CD4-positive, alpha-beta T cell treated with Interleukin-17A for 1 hour (primary cell): ENCODE measurements at regions not wholly inside any gene's neighbourhood (a gene's known extent, or its start where the extent isn't known, plus 50 kb on each side); places are given as distances from the start of the nearest gene placed in this dataset.
"Not testable (repeated sequence)": the region's sequence is repeated elsewhere in the genome, so short reads cannot be mapped to it uniquely, and the experiment has no call there.

Experiments used
- DNase-seq: peaks from one replicate; pipeline ENCODE4 v3.0.0-alpha.2; 2020

DNA sequence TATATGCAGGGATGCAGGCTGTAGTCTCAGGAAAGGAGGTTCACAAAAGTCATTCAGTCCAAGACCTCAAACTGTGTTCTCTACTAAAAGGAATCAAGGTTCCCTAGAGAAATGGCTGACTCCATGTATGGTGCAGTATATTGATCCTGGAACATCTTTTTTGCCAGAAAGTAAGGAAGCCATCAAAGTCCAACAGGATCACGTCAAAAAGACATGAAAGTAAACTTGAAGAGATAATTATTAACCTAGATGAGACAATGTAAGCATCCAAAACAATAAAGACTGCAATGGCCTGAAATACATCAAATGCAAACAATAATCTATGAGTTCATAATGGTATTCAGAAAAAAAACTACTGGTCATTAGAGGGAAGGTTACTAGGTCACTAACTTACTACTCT is 115.6 kb upstream of the FABP2 start:
- DNase-seq = not testable (repeated sequence)

DNA sequence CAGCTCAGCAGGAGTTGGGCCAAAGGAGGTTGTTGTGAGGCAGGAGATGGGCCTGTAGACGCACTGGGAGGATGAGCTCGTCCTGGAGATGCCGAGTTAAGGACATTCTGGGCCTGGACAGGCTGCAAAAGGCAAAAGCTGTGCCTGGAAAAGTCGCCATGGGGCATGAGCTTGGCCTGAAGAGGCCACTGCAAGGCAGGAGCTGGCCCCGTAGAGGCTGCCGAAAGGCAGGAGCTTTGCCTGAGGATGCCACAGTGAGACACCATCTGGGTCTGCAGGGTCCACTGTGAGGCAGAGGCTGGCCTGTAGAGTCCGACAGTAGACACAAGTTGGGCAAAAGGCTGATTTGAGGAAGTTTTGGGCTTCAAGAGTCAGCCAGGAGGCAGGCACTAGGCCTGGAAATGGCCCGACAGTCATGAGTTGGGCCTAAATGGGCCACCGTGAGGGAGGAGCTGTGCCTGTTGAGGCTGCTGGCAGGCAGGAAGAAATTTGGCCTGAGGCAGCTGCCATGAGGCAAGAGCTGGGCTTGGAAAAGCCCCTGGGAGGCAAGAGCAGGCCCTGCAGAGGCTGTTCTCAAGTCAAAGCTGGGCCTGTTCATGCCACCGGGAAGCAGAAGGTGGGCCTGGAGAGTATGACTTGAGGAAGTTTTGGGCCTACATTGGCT is 86.8 kb upstream of the FABP2 start:
- not testable (repeated sequence) for DNase-seq

DNA sequence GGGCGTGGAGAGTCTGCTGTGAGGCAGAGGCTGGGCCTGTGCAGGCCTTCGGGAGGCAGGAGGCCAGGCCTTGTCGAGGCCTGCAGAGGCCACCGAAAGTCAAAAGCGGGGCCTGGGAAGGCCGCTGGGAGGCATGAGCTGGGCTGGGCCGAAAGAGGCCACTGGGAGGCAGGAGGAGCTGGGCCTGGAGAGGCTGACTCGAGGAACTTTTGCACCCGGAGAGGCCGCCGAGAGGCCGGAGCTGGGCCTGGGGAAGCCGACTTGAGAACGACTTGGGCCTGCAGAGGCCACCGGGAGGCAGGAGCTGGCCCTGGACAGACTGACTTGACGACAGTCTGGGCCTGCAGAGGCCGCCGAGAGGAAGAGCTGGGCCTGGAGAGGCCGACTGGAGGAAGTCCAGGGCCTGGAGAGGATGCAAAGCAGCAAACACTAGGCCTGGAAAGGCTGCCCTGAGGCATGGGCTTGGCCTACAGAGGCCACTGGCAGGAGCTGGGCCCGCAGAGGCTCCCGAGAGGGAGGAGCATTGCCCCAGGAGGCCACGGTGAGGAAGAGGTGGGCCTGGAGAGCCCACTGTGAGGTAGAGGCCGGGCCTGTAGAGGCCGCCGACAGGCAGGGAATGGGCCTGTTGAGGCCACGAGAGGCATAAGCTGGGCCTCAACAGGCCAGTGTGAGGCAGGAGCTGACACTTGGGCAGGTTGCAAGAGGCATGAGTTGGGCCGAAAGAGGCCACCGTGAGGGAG is 85.0 kb upstream of the FABP2 start:
- not testable (repeated sequence) for DNase-seq

DNA sequence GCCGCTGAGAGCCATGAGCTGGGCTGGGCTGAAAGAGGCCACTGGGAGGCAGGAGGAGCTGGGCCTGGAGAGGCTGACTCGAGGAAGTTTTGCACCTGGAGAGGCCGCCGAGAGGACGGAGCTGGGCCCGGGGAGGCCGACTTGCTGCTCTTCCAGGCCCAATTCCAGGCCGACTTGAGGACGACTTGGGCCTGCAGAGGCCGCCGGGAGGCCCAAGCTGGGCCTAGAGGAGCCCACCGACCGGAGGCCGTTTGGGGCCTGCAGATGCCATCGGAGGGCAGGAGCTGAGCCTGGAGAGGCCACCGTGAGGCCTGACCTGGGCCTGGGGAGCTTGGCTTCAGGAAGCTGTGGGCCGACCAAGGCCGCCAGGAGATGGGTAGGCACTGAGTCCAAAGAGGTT is 84.1 kb upstream of the FABP2 start:
- DNase-seq = not testable (repeated sequence)

DNA sequence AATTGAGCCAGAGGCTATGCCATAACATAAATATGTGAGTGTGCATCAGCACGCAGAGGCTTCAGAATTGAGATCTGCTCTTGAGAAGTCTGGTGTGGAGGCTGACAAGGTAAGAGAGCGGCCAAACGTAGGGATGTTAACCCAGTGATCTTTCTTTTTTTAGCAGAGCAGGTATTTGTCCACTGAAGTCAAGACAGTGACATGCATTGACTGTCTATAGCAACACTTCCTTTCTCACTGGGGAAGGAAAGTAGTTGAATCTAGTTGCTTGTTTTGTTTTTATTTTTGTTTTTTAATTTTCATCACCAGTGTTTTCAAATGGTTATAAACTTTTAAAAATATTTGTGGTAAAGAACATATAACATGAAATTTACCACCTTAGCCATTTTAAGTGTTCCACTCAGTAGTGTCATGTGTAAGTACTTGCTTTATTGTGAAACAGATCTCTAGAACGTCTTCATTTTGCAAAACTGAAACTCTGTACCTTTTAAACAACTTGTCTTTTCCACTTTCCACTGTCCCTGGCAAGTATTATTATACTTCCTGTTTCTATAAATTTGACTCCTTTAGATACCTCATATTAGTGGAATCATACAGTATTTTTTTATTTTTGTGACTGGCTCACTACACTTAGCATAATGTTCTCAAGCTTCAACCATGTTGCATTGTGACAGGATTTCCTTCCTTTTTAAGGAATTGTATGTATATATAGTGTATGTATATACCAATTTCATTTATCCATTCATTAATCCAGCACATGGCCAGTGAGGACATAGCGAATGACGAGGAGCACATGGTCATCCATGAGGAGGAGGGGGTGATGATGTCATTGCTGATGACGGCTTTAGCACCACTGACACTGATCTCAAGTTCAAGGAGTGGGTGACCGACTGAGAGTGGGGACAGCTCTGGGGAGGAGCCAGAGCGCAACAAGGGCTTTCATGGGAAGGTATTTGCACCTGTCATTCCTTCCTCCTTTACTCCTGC is 80.7 kb upstream of the FABP2 start:
- DNase-seq = not testable (repeated sequence)

DNA sequence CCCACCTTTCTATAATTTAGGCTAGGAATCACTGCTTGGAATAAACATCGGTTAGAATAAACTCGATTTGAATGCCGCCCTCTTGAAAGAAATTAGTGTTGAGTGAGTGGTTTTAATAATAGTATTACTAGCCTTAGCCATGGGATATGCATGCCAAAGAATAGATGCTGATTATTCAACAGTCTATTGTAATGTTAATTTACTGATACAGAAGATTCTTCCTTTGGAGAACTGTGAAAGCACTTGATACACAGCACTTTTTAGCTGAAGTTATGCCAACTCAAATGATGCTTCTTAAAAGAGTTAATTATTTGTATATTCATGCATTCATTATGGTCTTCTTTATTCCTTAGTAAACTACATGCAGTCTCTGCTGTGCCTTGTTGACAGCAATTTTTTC is 73.8 kb upstream of the FABP2 start:
- not testable (repeated sequence) for DNase-seq

DNA sequence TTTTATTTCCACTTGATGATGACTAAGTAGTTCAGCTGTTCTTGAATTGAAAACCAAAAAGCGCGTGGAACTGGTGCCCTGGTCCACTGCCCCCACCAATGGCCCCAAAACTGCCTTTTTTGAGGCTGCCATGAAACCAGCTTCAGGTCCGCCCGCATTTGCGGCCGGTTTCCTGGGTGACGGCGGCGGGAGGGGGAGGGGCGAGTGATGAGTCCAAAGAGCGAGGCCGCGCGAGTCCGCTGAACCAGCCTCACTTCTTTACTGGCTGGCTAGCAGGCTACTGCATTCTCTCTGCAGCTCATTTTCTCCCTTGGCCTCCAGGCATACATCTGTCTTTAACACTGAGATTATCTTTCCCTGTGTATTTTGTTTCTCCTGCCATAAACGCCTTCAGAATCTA is 72.9 kb upstream of the FABP2 start:
- DNase-seq = no peak

DNA sequence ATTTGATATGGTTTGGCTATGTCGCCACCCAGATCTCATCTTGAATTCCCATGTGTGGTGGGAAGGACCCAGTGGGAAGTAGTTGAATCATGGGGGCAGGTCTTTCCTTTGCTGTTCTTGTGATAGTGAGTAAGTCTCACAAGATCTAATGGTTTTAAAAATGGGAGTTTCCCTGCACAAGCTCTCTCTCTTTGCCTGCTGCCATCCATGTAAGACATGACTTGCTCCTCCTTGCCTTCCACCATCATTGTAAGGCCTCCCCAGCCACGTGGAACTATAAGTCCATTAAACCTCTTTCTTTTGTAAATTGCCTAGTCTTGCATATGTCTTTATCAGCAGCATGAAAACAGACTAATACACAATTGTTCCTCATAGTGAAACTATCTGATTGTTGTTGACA is 66.9 kb upstream of the FABP2 start:
- DNase-seq = not testable (repeated sequence)

DNA sequence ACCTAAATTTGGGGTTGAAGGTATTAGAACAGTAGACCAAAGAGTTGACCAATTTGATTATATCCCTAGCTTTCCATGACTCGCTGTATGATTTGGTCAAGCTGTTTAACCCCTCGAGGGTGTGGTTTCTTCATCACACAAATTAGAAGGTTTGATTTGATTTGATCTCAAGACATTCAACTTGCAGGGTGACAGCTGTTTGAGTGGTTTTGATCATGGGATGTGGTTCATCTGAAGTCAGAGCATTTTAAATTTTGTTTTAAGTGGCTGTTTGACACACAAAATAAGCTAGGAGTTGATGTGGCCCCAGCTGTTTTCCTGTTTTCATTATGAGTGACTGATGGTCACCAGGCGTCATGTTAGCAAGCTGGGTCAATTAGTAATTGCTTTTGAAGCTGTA is 52.7 kb upstream of the FABP2 start:
- DNase-seq = peak; percentile 12

DNA sequence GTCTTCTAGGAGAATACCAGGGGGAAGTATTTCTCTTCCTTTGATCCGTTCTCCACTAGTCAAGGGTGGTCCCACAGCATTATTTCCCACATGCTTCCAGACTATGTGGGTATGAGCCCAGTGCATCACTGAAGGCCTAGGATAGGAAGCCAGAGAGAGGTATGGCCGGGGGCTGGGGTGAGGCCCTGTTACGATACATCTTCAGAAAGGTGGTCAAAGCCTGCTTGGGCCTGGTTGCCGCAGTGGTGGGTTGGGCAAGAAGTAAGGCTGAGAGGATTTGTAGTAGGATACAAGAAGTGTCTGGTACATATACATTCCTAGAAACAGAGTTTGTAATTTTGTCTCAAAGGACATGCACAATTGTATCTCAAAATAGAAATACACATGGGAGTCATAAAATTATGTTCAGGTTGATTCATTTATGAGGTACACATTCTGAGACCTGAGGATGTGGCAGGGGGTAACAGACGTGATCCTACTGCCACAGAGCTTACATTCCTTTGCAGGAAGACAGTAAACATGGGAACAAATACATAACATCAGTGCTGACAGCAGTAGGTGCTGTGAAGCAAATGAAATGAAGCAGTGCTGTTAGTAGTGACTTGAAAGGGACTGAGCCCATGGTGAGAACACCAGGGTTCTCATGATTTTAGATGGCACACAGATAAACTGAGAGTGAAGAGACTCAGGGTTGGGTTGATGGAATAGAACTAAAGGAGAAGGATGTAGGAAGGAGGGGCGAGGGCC is 50.6 kb upstream of the FABP2 start:
- not testable (repeated sequence) for DNase-seq
